NCI-H2227 (cell line): ENCODE measurements at regions not wholly inside any gene's neighbourhood (a gene's known extent, or its start where the extent isn't known, plus 50 kb on each side); places are given as distances from the start of the nearest gene placed in this dataset.

Experiments used
- DNase-seq: peaks from one replicate; lab custom pipeline; 2025; ENCODE audit not compliant: unreplicated experiment; lab: John Stamatoyannopoulos, UW

DNA sequence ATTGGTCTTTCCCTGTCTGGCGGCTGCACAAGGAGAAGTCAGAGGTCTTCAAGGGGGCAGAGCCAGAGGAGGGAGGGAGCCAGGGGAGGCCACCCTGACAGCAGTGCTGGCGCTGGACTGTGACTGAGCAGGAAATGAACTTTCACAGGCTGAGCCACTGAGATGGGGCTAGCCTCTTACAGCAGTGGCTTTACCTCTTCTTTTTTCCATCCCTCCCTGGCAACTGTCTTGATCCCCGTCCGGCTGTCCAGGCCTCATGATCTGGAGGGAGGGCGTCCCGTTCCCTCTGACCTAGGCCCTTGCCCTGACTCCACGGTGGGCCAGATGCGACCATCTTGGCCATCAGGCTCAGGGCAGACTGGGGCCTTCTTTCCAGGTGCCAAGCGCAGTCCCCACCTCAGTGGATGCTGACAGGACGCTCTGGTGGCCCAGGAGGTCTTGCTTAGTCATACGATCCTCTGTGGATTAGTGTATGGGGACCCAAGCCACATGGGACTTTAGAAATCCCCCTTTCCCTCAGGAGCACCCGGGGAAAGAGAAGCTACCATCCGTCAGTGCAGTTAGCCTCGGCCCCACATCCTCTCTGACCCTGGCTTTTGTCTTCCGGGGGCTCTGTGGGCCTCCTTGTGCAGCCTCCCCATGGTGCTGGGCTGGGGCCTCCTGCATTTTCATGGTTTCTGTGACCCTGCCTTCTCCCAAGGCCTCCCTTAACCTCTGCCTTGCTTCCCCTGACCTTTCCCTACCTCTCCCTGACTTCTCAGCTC is 57.4 kb upstream of the CCDC167 start:
- DNase-seq = no peak

- no peak for DNase-seq
Observed at GRCh38 chr6:37555040-37555781, 55.5 kb upstream of the CCDC167 start.

GRCh38 chr6:37554480-37554819 is 54.8 kb upstream of the CCDC167 start:
- no peak for DNase-seq

GRCh38 chr6:37552267-37552666 is 52.6 kb upstream of the CCDC167 start:
- no peak for DNase-seq

DNA sequence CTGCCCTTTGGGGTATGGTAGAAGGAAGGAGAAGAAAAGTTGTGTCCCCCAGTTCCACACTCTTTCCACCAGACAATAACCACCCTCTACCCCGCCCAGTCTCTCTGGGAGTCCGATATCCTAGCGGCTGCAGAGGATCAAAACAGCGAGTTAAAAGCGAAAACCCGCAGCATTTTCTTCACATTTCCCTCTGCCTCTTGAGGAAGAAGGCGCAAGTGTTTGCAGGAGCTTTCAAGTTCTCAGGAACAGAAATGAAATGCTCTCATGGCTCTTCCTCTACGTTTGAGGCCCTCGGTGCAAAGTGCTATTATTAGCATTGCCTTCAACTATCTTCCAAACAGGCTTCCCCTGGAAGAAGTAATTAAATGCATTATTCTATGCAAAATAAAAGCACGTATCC is 52.2 kb upstream of the CCDC167 start:
- DNase-seq = peak; percentile 41

- DNase-seq = no peak
Observed at GRCh38 chr6:37551446-37551845, 51.8 kb upstream of the CCDC167 start.

GRCh38 chr6:37551002-37551401 is 51.3 kb upstream of the CCDC167 start:
- DNase-seq = no peak

- no peak for DNase-seq
Observed at GRCh38 chr6:37550191-37550831, 50.6 kb upstream of the CCDC167 start.

DNA sequence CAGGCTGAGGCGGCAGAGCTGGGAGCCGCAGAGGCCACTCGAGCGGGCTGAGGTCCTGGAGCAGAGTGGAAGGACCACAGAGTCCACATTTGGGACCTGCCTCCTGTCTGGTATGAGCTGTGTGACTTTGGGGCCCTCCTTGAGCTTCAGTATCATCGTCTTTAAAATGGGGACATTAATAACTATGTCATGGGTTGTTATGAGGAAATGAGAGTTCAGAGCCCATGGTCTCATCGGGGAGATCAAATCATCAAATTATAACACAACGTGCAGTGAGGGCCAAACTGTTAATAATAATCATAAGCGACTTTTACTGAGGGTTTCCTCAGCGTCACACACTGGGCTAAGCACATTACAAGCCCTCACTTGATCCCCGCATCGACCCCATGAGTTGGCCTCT is 49.9 kb upstream of the CCDC167 start:
- no peak for DNase-seq
